ENCODE measurements at regions not wholly inside any gene's neighbourhood (a gene's known extent, or its start where the extent isn't known, plus 50 kb on each side); places are given as distances from the start of the nearest gene placed in this dataset.
A peak's percentile ranks its signal among the peaks of the same experiment; 100 is the strongest.

DNA sequence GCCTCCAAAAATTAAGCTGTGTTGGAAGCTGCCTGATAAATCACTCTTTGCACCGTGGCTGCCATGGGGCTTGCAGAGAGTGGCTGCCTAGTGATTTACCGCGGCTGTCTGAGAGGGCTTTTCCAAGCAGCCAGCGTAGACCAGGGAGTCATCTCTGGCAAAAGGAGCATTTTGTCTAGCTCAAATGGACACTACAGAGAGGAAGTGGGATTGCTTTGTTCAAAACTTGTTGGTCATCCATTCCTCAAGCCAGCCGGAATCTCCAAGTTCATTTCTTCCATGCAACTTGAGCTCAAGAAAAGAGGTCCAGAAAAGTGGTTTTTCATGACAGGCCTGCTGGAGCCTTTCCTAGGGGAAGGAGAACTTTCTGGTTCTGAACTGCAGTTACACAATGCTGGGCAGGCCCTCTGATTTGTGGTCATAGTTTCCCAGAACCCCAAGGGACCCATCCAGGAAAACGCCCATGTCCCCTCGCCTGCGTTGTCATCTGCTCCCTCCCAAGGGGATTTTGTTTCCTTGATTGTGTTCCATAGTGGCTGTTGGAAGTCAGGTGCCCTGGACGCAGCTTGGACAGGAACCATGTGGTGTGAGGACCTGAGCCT, 108.1 kb downstream of the TRIB2 start:
- TF ChIP-seq, protein P1, sequence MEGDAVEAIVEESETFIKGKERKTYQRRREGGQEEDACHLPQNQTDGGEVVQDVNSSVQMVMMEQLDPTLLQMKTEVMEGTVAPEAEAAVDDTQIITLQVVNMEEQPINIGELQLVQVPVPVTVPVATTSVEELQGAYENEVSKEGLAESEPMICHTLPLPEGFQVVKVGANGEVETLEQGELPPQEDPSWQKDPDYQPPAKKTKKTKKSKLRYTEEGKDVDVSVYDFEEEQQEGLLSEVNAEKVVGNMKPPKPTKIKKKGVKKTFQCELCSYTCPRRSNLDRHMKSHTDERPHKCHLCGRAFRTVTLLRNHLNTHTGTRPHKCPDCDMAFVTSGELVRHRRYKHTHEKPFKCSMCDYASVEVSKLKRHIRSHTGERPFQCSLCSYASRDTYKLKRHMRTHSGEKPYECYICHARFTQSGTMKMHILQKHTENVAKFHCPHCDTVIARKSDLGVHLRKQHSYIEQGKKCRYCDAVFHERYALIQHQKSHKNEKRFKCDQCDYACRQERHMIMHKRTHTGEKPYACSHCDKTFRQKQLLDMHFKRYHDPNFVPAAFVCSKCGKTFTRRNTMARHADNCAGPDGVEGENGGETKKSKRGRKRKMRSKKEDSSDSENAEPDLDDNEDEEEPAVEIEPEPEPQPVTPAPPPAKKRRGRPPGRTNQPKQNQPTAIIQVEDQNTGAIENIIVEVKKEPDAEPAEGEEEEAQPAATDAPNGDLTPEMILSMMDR (IDR thresholded peaks at IDR 0.05) = no peak
- TF ChIP-seq POLR2A (IDR thresholded peaks at IDR 0.05; ENCODE audit: low read depth) (no peak), EP300 (IDR thresholded peaks at IDR 0.05) (peak; percentile 37)
